PC-3 (cell line): ENCODE measurements at regions not wholly inside any gene's neighbourhood (a gene's known extent, or its start where the extent isn't known, plus 50 kb on each side); places are given as distances from the start of the nearest gene placed in this dataset.
"Not testable (repeated sequence)": the region's sequence is repeated elsewhere in the genome, so short reads cannot be mapped to it uniquely, and the experiment has no call there.

Source experiments
- ATAC-seq: fragments of 200-7000 bp; cut with Tn5 transposase; 2 replicates; pipeline ENCODE4 v1.9.1; 2020; ENCODE audit warnings: mild to moderate bottlenecking, moderate library complexity
- BruUV-seq: library from RNA; stranded (reverse); fragments of 400-500 nt; replicated peaks from 2 replicates; lab custom pipeline; 2021; lab: Mats Ljungman, UMichigan
- CTCF ChIA-PET: fragments of 300-600 bp; sonication (Branson Sonifier 250); formaldehyde crosslinking; loops from one replicate; lab custom pipeline; 2022; ENCODE audit warnings: antibody characterized with exemption; lab: Charles Lee
- POLR2A ChIA-PET: fragments of 300-600 bp; sonication (Branson Sonifier 250); formaldehyde crosslinking; loops from one replicate; lab custom pipeline; 2022; ENCODE audit warnings: antibody characterized with exemption; ENCODE audit not compliant: unreplicated experiment; lab: Charles Lee
- DNase-seq: peaks from one replicate; pipeline ENCODE4 v3.0.0-alpha.2; 2015
- H2AFZ ChIP-seq: fragments of 300-600 bp; sonication (generic); 2 replicates; pipeline ENCODE4 v1.6.0; 2016; ENCODE audit warnings: antibody characterized with exemption, low read length
- H3F3A ChIP-seq: fragments of 300-600 bp; sonication (generic); one replicate; pipeline ENCODE4 v1.6.0; 2017; ENCODE audit warnings: antibody characterized with exemption, low read length, control low read depth, mild to moderate bottlenecking; ENCODE audit not compliant: unreplicated experiment
- H3K27ac ChIP-seq: fragments of 300-600 bp; sonication (generic); 2 replicates; pipeline ENCODE4 v1.5.1; 2016; ENCODE audit warnings: mild to moderate bottlenecking, low read length
- H3K27me3 ChIP-seq: fragments of 300-600 bp; sonication (generic); 2 replicates; pipeline ENCODE4 v1.6.1; 2016; ENCODE audit warnings: low read length, mixed read lengths
- H3K36me3 ChIP-seq: fragments of 300-600 bp; sonication (generic); 2 replicates; pipeline ENCODE4 v1.6.1; 2016; ENCODE audit warnings: low read depth, mixed run types, low read length, mixed read lengths
- H3K4me1 ChIP-seq: fragments of 300-600 bp; sonication (generic); 2 replicates; pipeline ENCODE4 v1.5.1; 2016; ENCODE audit warnings: low read length; ENCODE audit not compliant: insufficient read depth
- H3K4me2 ChIP-seq: fragments of 300-600 bp; sonication (generic); 2 replicates; pipeline ENCODE4 v1.6.0; 2016; ENCODE audit warnings: low read length
- H3K4me3 ChIP-seq: fragments of 300-600 bp; sonication (generic); 2 replicates; pipeline ENCODE4 v1.5.1; 2016; ENCODE audit warnings: mild to moderate bottlenecking, low read length, mixed read lengths
- H3K79me2 ChIP-seq: fragments of 300-600 bp; sonication (generic); 2 replicates; pipeline ENCODE4 v1.6.1; 2017; ENCODE audit warnings: low read length, mixed read lengths
- H3K9ac ChIP-seq: fragments of 300-600 bp; sonication (generic); 2 replicates; pipeline ENCODE4 v1.6.0; 2016; ENCODE audit warnings: mild to moderate bottlenecking, low read length
- H3K9me2 ChIP-seq: fragments of 300-600 bp; sonication (generic); replicated peaks from 2 replicates; pipeline ENCODE4 v1.6.1; 2016; ENCODE audit warnings: mixed run types, low read length, mixed read lengths
- H3K9me3 ChIP-seq: fragments of 300-600 bp; sonication (generic); 2 replicates; pipeline ENCODE4 v1.6.1; 2016; ENCODE audit warnings: low read length, mixed read lengths
- H4K20me1 ChIP-seq: fragments of 300-600 bp; sonication (generic); 2 replicates; pipeline ENCODE4 v1.6.1; 2016; ENCODE audit warnings: low read length, mixed read lengths
- CTCF ChIP-seq: fragments of 300-600 bp; sonication (generic); conservative IDR thresholded peaks from 2 replicates; pipeline ENCODE4 v1.5.1; 2017; ENCODE audit warnings: antibody characterized with exemption, low read depth, mild to moderate bottlenecking, low read length
- EZH2 ChIP-seq: fragments of 300-600 bp; sonication (generic); IDR thresholded peaks from one replicate; pipeline ENCODE4 v1.6.1; 2017; ENCODE audit warnings: antibody characterized with exemption, mild to moderate bottlenecking, low read length; ENCODE audit not compliant: unreplicated experiment
- EZH2phosphoT487 ChIP-seq: fragments of 300-600 bp; sonication (generic); IDR thresholded peaks from 2 replicates; pipeline ENCODE4 v1.6.1; 2018; ENCODE audit warnings: mild to moderate bottlenecking, antibody characterized with exemption, low read length, borderline replicate concordance
- intact Hi-C: fragments of 100-400 bp; cut with micrococcal nuclease; formaldehyde crosslinking; loops from 2 replicates; pipeline ENCODE4 v1.9.0; 2023

- Histone ChIP-seq H3K79me2 (no peaks in the 10 kb centered on the region), H2AFZ (peak overlapping the region; percentile 65), H3K9me3 (no peaks in the 10 kb centered on the region), H3K4me1 (peaks cover 42% of the 10 kb centered on the region), H3F3A (peaks cover 8% of the 10 kb centered on the region), H3K9ac (peak overlapping the region; percentile 58; the same call in 1 of the 2 replicates), H4K20me1 (no peaks in the 10 kb centered on the region), H3K4me2 (peak overlapping the region; percentile 32), H3K27ac (peak overlapping the region; percentile 90), H3K36me3 (no peaks in the 10 kb centered on the region), H3K9me2 (no peaks in the 10 kb centered on the region), H3K4me3 (no peak overlapping the region), H3K27me3 (no peaks in the 10 kb centered on the region)
- CTCF ChIA-PET = no interaction called here
- no TSS peak for BruUV-seq
- no peak for TF ChIP-seq EZH2phosphoT487
- TF ChIP-seq CTCF = no peak
- TF ChIP-seq EZH2 = no peak
- POLR2A ChIA-PET = interaction anchor here (0.6 kb wide), 1 partner anchor 172 kb away, joined by 16 read pairs; no protein-coding TSS in a partner anchor
- peak; percentile 82 for DNase-seq
- intact Hi-C loops = no loop called here
- peak; percentile 70 for ATAC-seq
Observed at GRCh38 chrX:40912576-40912975, 172.7 kb upstream of the USP9X start.

GRCh38 chrX:40920351-40920750, 164.9 kb upstream of the USP9X start:
- H2AFZ ChIP-seq = no peak overlapping the region
- no peak overlapping the region for H3K9ac ChIP-seq
- ChIA-PET CTCF (no interaction called here), POLR2A (no interaction called here)
- H3K27me3 ChIP-seq = no peaks in the 10 kb centered on the region
- TF ChIP-seq CTCF (no peak), EZH2 (no peak), EZH2phosphoT487 (no peak)
- H3K79me2 ChIP-seq = no peaks in the 10 kb centered on the region
- DNase-seq = no peak
- no peaks in the 10 kb centered on the region for H3F3A ChIP-seq
- H3K27ac ChIP-seq = no peak overlapping the region
- H3K4me2 ChIP-seq = no peak overlapping the region
- no peak overlapping the region for H3K4me3 ChIP-seq
- no peaks in the 10 kb centered on the region for H3K9me2 ChIP-seq
- H3K4me1 ChIP-seq = peaks cover 6% of the 10 kb centered on the region; the same call in 1 of the 2 replicates
- no peaks in the 10 kb centered on the region for H3K9me3 ChIP-seq
- no peaks in the 10 kb centered on the region for H4K20me1 ChIP-seq
- H3K36me3 ChIP-seq = no peaks in the 10 kb centered on the region
- intact Hi-C loops = loop anchor here (5.0 to 10.0 kb wide), 2 partner anchors 194 to 268 kb away; no protein-coding TSS in a partner anchor
- ATAC-seq = no peak
- BruUV-seq = no TSS peak

- peaks cover 15% of the 10 kb centered on the region for H3K4me1 ChIP-seq
- no peak overlapping the region for H3K27ac ChIP-seq
- TF ChIP-seq EZH2 = no peak
- TF ChIP-seq CTCF = peak; percentile 68
- no peak for TF ChIP-seq EZH2phosphoT487
- 0 out of 2 replicates have a peak overlapping the region, but pooled peaks have one; percentile 43 for H2AFZ ChIP-seq
- no peaks in the 10 kb centered on the region for H3K9me3 ChIP-seq
- H3K4me2 ChIP-seq = peak overlapping the region; percentile 59
- no TSS peak for BruUV-seq
- H3K9me2 ChIP-seq = no peaks in the 10 kb centered on the region
- ATAC-seq = peak; percentile 55
- no peak overlapping the region for H3K9ac ChIP-seq
- ChIA-PET POLR2A (no interaction called here), CTCF (no interaction called here)
- no peaks in the 10 kb centered on the region for H3K27me3 ChIP-seq
- no peaks in the 10 kb centered on the region for H3K79me2 ChIP-seq
- DNase-seq = peak; percentile 81
- peaks cover 1% of the 10 kb centered on the region for H3F3A ChIP-seq
- H4K20me1 ChIP-seq = no peaks in the 10 kb centered on the region
- intact Hi-C loops = loop anchor here (1.0 to 10.0 kb wide), 4 partner anchors 44 to 270 kb away; no protein-coding TSS in a partner anchor
- H3K4me3 ChIP-seq = peak overlapping the region; percentile 35; the same call in 1 of the 2 replicates
- no peaks in the 10 kb centered on the region for H3K36me3 ChIP-seq
Observed at GRCh38 chrX:40922307-40922706, 162.9 kb upstream of the USP9X start.

GRCh38 chrX:40926739-40927427, 158.4 kb upstream of the USP9X start:
- H3K4me3 ChIP-seq, POLR2A ChIA-PET, H2AFZ ChIP-seq, BruUV-seq, CTCF ChIA-PET, H3K9me2 ChIP-seq, H3K9me3 ChIP-seq, H3K36me3 ChIP-seq, H3K79me2 ChIP-seq, H4K20me1 ChIP-seq, H3F3A ChIP-seq, H3K27me3 ChIP-seq: not testable (repeated sequence)
- intact Hi-C loops = loop anchor here (1.0 to 10.0 kb wide), 2 partner anchors 157 to 188 kb away; no protein-coding TSS in a partner anchor
- peak; percentile 93 for ATAC-seq
- DNase-seq = peak; percentile 81
- peaks cover 19% of the 10 kb centered on the region for H3K4me1 ChIP-seq
- H3K9ac ChIP-seq = peak overlapping the region; percentile 12; the same call in 1 of the 2 replicates
- H3K27ac ChIP-seq = peak overlapping the region; percentile 73
- 0 out of 2 replicates have a peak overlapping the region, but pooled peaks have one; percentile 37 for H3K4me2 ChIP-seq
